ENCODE measurements at regions not wholly inside any gene's neighbourhood (a gene's known extent, or its start where the extent isn't known, plus 50 kb on each side); places are given as distances from the start of the nearest gene placed in this dataset.

DNA sequence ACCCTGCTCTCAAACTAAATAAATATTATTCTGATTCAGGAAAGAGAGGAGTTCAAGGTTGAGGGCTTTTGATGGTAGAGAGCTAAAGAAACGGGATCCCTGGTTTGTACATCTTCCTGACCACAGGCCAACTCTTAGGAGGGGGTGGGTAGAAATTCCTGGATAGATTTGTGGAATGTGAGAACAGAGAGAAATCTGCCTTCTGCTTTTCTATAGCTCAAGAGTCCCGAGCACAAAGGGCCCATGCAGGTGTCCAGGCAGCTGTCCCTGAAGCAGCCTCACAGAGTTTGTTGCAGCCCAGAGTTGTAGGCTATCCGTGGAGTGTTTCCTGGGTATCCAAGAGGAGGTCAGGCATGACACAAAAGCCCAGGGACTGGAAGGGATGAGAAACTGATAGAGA is 198.6 kb downstream of the BCAT1 start (continued):
- no peak for TF ChIP-seq NR2C2 (CRISPR knock-in tag; IDR thresholded peaks at IDR 0.05)

DNA sequence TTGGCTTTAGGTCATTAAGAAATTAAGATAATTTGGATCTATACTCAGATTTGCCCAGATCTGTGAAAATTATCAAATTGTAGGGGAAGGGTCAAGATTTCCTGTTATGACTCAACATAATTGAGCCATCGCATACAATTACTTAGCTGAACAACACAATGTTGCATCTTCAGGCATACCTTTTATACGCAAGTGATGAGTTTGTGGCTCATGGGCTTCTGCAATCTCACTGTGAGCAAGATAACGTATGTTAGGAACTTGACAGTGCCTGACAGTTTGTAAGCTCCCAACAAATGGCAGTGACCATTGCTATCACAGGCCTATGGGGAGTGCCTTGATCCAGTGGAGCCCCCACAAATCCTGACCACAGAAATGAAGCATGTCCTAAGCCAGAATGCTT is 199.7 kb downstream of the BCAT1 start:
- Mint-ChIP-seq H3K27ac (no peak overlapping the region), H3K27me3 (ENCODE audit: low read depth) (no peaks in the 10 kb centered on the region), H3K9me3 (no peaks in the 10 kb centered on the region), H3K4me3 (no peak overlapping the region), H3K36me3 (no peaks in the 10 kb centered on the region), H3K4me1 (peaks cover 38% of the 10 kb centered on the region)
- ATAC-seq (no peak), DNase-seq (ENCODE audit: low spot score) (no peak)
- TF ChIP-seq OVOL2 (CRISPR knock-in tag; IDR thresholded peaks at IDR 0.05; ENCODE audit: borderline replicate concordance) (no peak), ZNF396 (CRISPR knock-in tag; IDR thresholded peaks at IDR 0.05; ENCODE audit: borderline replicate concordance) (no peak), NFYB (CRISPR knock-in tag; conservative IDR thresholded peaks at IDR 0.05; ENCODE audit: low read depth) (no peak), TCF7 (CRISPR knock-in tag; IDR thresholded peaks at IDR 0.05; ENCODE audit: low read depth) (no peak), TEAD4 (CRISPR knock-in tag; IDR thresholded peaks at IDR 0.05) (no peak), ZNF671 (CRISPR knock-in tag; IDR thresholded peaks at IDR 0.05) (no peak), KAT7 (CRISPR knock-in tag; IDR thresholded peaks at IDR 0.05; ENCODE audit: borderline replicate concordance) (no peak), ZNF138 (CRISPR knock-in tag; conservative IDR thresholded peaks at IDR 0.05) (no peak), ATF1 (CRISPR knock-in tag; IDR thresholded peaks at IDR 0.05) (no peak), JAZF1 (CRISPR knock-in tag; IDR thresholded peaks at IDR 0.05) (no peak), NR1H2 (CRISPR knock-in tag; IDR thresholded peaks at IDR 0.05) (no peak), ZNF121 (CRISPR knock-in tag; IDR thresholded peaks at IDR 0.05) (no peak), FOXK1 (CRISPR knock-in tag; IDR thresholded peaks at IDR 0.05) (no peak), SOX15 (CRISPR knock-in tag; IDR thresholded peaks at IDR 0.05) (no peak), EMX1 (CRISPR knock-in tag; IDR thresholded peaks at IDR 0.05) (no peak), NFATC4 (CRISPR knock-in tag; IDR thresholded peaks at IDR 0.05) (no peak)
- TF ChIP-seq, protein P1, sequence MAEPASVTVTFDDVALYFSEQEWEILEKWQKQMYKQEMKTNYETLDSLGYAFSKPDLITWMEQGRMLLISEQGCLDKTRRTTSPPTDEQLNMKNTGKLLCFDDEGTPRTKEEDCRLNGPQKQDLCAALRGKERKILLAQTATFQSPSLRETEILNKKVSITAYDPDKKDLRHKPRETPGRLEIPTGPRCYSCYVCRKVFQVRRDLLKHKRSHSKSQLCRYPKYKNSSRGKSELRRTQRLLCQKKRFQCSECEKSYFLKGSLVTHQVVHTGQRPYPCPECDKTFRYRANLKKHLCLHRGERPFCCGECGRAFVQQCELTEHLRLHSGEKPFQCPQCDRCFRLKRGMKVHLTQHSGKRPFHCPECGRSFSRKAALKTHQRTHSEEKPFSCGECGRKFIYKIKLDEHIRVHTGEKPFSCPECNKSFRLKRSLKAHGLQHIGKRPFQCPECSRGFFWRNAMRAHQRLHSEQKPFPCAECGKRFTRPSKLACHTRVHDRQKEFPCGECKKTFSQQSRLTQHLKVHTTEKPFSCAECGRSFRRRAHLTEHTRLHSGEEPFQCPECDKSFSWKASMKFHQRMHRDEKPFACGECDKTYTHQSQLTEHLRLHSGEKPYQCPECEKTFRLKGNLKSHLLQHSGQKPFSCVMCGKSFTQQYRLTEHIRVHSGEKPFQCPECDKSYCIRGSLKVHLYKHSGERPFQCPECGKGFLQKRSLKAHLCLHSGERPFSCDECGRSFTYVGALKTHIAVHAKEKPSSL (CRISPR knock-in tag; conservative IDR thresholded peaks at IDR 0.05): no peak
- TF ChIP-seq, protein P2, sequence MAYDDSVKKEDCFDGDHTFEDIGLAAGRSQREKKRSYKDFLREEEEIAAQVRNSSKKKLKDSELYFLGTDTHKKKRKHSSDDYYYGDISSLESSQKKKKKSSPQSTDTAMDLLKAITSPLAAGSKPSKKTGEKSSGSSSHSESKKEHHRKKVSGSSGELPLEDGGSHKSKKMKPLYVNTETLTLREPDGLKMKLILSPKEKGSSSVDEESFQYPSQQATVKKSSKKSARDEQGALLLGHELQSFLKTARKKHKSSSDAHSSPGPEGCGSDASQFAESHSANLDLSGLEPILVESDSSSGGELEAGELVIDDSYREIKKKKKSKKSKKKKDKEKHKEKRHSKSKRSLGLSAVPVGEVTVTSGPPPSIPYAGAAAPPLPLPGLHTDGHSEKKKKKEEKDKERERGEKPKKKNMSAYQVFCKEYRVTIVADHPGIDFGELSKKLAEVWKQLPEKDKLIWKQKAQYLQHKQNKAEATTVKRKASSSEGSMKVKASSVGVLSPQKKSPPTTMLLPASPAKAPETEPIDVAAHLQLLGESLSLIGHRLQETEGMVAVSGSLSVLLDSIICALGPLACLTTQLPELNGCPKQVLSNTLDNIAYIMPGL (CRISPR knock-in tag; IDR thresholded peaks at IDR 0.05): no peak
- TF ChIP-seq, protein P3, sequence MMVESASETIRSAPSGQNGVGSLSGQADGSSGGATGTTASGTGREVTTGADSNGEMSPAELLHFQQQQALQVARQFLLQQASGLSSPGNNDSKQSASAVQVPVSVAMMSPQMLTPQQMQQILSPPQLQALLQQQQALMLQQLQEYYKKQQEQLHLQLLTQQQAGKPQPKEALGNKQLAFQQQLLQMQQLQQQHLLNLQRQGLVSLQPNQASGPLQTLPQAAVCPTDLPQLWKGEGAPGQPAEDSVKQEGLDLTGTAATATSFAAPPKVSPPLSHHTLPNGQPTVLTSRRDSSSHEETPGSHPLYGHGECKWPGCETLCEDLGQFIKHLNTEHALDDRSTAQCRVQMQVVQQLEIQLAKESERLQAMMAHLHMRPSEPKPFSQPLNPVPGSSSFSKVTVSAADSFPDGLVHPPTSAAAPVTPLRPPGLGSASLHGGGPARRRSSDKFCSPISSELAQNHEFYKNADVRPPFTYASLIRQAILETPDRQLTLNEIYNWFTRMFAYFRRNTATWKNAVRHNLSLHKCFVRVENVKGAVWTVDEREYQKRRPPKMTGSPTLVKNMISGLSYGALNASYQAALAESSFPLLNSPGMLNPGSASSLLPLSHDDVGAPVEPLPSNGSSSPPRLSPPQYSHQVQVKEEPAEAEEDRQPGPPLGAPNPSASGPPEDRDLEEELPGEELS (CRISPR knock-in tag; IDR thresholded peaks at IDR 0.05): no peak
- POLR2A ChIA-PET: no interaction called here
- CTCF ChIA-PET: no interaction called here

DNA sequence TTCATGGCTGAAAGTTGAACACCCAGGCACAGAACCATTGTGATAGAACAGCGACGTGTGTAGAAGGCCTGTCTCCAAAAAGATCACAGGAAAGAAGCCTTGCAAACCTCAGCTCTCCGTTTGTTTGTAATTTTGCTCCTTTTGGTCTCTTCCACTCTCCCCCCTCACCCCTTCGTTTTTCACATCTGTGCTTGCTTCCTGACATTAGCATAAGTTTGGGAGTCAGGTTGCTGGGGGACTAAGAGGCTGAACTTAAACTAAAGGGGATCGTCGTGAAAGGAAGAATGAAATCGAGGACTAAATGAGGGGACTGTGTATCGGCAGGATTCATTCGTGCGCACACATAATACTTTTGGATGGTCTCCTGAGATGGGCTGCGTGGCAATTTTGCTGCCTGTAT is 200.6 kb downstream of the BCAT1 start:
- peak; percentile 75 for ATAC-seq
- no peaks in the 10 kb centered on the region for H3K27me3 Mint-ChIP-seq (ENCODE audit: low read depth)

More for the DNA sequence above, 200.6 kb downstream of the BCAT1 start:
- TF ChIP-seq, protein P4, sequence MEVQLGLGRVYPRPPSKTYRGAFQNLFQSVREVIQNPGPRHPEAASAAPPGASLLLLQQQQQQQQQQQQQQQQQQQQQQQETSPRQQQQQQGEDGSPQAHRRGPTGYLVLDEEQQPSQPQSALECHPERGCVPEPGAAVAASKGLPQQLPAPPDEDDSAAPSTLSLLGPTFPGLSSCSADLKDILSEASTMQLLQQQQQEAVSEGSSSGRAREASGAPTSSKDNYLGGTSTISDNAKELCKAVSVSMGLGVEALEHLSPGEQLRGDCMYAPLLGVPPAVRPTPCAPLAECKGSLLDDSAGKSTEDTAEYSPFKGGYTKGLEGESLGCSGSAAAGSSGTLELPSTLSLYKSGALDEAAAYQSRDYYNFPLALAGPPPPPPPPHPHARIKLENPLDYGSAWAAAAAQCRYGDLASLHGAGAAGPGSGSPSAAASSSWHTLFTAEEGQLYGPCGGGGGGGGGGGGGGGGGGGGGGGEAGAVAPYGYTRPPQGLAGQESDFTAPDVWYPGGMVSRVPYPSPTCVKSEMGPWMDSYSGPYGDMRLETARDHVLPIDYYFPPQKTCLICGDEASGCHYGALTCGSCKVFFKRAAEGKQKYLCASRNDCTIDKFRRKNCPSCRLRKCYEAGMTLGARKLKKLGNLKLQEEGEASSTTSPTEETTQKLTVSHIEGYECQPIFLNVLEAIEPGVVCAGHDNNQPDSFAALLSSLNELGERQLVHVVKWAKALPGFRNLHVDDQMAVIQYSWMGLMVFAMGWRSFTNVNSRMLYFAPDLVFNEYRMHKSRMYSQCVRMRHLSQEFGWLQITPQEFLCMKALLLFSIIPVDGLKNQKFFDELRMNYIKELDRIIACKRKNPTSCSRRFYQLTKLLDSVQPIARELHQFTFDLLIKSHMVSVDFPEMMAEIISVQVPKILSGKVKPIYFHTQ (CRISPR knock-in tag; IDR thresholded peaks at IDR 0.05): no peak
- no peaks in the 10 kb centered on the region for H3K9me3 Mint-ChIP-seq
- POLR2A ChIA-PET: no interaction called here
- no peaks in the 10 kb centered on the region for H3K36me3 Mint-ChIP-seq
- peak overlapping the region; percentile 38 for H3K4me3 Mint-ChIP-seq
- peaks cover 38% of the 10 kb centered on the region for H3K4me1 Mint-ChIP-seq
- no peak for DNase-seq (ENCODE audit: low spot score)
- H3K27ac Mint-ChIP-seq: peak overlapping the region; percentile 14
- CTCF ChIA-PET: no interaction called here

All from WTC11 (cell line).